Endothelial cell of umbilical vein (primary cell): ENCODE measurements at regions not wholly inside any gene's neighbourhood (a gene's known extent, or its start where the extent isn't known, plus 50 kb on each side); places are given as distances from the start of the nearest gene placed in this dataset.

ENCODE experiments used
- BruUV-seq: library from RNA; stranded (reverse); fragments of 400-500 nt; replicated peaks from 2 replicates; lab custom pipeline; 2021; lab: Mats Ljungman, UMichigan
- CTCF ChIA-PET: fragments of 300-600, 350-600 bp; sonication (Branson Sonifier 250); formaldehyde crosslinking; loops from one replicate; lab custom pipeline; 2021; ENCODE audit warnings: antibody characterized with exemption, inconsistent platforms; lab: Charles Lee
- POLR2A ChIA-PET: fragments of 300-600, 350-600 bp; sonication (Branson Sonifier 250); formaldehyde crosslinking; loops from one replicate; lab custom pipeline; 2021; ENCODE audit warnings: antibody characterized with exemption, inconsistent platforms; lab: Charles Lee
- DNase-seq: peaks from one replicate; pipeline ENCODE4 v3.0.0-alpha.2; 2011; ENCODE audit warnings: low read depth, low spot score
- FAIRE-seq: peaks from 2 replicates; lab custom pipeline; 2011; peaks lifted over from hg19 to GRCh38; lab: Jason Lieb, UNC
- H2AFZ ChIP-seq: 2 replicates; pipeline ENCODE4 v1.6.0; 2012; ENCODE audit warnings: low read depth, low read length, control low read depth, inconsistent platforms
- H3K27ac ChIP-seq: 2 replicates; pipeline ENCODE4 v1.5.1; 2011; ENCODE audit warnings: low read depth, mild to moderate bottlenecking, control low read depth, low read length, moderate library complexity; ENCODE audit not compliant: insufficient read depth
- H3K27me3 ChIP-seq, 2 experiments: 2 replicates each; pipeline versions ENCODE4 v1.6.0 to v1.6.1; 2011; ENCODE audit warnings: low read length in 2 of 2, mixed read lengths in 1 of 2; ENCODE audit not compliant: control insufficient read depth in 2 of 2, insufficient read depth in 2 of 2
- H3K36me3 ChIP-seq, 2 experiments: 2 replicates in 1 of 2; 3 replicates in 1 of 2; pipeline ENCODE4 v1.5.1; 2011; ENCODE audit warnings: low read length in 2 of 2, mild to moderate bottlenecking in 1 of 2, moderate library complexity in 1 of 2; ENCODE audit not compliant: control insufficient read depth in 2 of 2, insufficient read depth in 2 of 2; ENCODE audit errors: extremely low read depth in 1 of 2
- H3K4me1 ChIP-seq: 3 replicates; pipeline ENCODE4 v1.5.1; 2011; ENCODE audit warnings: mild to moderate bottlenecking, low read length; ENCODE audit not compliant: control insufficient read depth, insufficient read depth; ENCODE audit errors: extremely low read depth
- H3K4me2 ChIP-seq: 2 replicates; pipeline ENCODE4 v1.6.1; 2011; ENCODE audit warnings: low read length, control low read depth, mixed read lengths; ENCODE audit not compliant: insufficient read depth
- H3K4me3 ChIP-seq, 3 experiments: fragments of 200-600 bp in 1 of 3; sonication (generic), shearing (Covaris generic) in 1 of 3; replicated peaks in 1 of 3; 2 replicates each; pipeline ENCODE4 v1.5.1; 2011 to 2016; ENCODE audit warnings: control low read depth in 3 of 3, low read length in 3 of 3, mild to moderate bottlenecking in 2 of 3, inconsistent platforms in 1 of 3, low read depth in 1 of 3, moderate library complexity in 1 of 3; ENCODE audit not compliant: insufficient read depth in 1 of 3
- H3K79me2 ChIP-seq: 2 replicates; pipeline ENCODE4 v1.6.0; 2012; ENCODE audit warnings: low read length, inconsistent platforms; ENCODE audit not compliant: control insufficient read depth, insufficient read depth
- H3K9ac ChIP-seq: replicated peaks from 2 replicates; pipeline ENCODE3; 2011; ENCODE audit warnings: low read length, control low read depth; ENCODE audit not compliant: insufficient read depth; ENCODE audit errors: extremely low read depth
- H3K9me1 ChIP-seq: replicated peaks from 3 replicates; pipeline ENCODE4 v1.6.0; 2011; ENCODE audit warnings: mild to moderate bottlenecking, low read length; ENCODE audit not compliant: control insufficient read depth, insufficient read depth; ENCODE audit errors: extremely low read depth
- H3K9me3 ChIP-seq: replicated peaks from 2 replicates; pipeline ENCODE4 v1.5.1; 2012; ENCODE audit warnings: low read length, inconsistent platforms; ENCODE audit not compliant: control insufficient read depth, insufficient read depth
- H4K20me1 ChIP-seq: replicated peaks from 2 replicates; pipeline ENCODE3; 2011; ENCODE audit warnings: mild to moderate bottlenecking, low read length; ENCODE audit not compliant: control insufficient read depth, insufficient read depth; ENCODE audit errors: extremely low read depth
- EZH2 ChIP-seq: IDR thresholded peaks from 2 replicates; pipeline ENCODE4 v1.6.1; 2012; ENCODE audit warnings: borderline replicate concordance, low read depth, mild to moderate bottlenecking, moderate library complexity, low read length, inconsistent platforms; ENCODE audit not compliant: severe bottlenecking
- FOS ChIP-seq: IDR thresholded peaks from 2 replicates; pipeline ENCODE4 v1.6.1; 2011; ENCODE audit warnings: mild to moderate bottlenecking, low read length, moderate library complexity, borderline replicate concordance; ENCODE audit not compliant: insufficient read depth
- GATA2 ChIP-seq: IDR thresholded peaks from 2 replicates; pipeline ENCODE4 v1.7.0; 2011; ENCODE audit warnings: low read depth, mild to moderate bottlenecking, moderate library complexity, mixed read lengths, low read length; ENCODE audit not compliant: insufficient read length, insufficient read depth
- JUN ChIP-seq: IDR thresholded peaks from 2 replicates; pipeline ENCODE4 v1.6.1; 2011; ENCODE audit warnings: borderline replicate concordance, low read depth; ENCODE audit not compliant: insufficient read length, insufficient read depth
- MYC ChIP-seq: IDR thresholded peaks from one replicate; pipeline ENCODE4 v1.6.1; 2011; ENCODE audit warnings: mild to moderate bottlenecking, low read depth, low read length
- POLR2A ChIP-seq: IDR thresholded peaks from 2 replicates; pipeline ENCODE4 v1.6.1; 2012; ENCODE audit warnings: low read depth, mild to moderate bottlenecking, control low read depth, low read length
- POLR2AphosphoS5 ChIP-seq: IDR thresholded peaks from 2 replicates; pipeline ENCODE4 v1.6.1; 2012; ENCODE audit warnings: low read depth, mild to moderate bottlenecking, control low read depth, low read length, moderate library complexity; ENCODE audit not compliant: insufficient read depth
- dilution Hi-C: fragments of 300-500 bp; cut with MboI; formaldehyde crosslinking; loops from one replicate; pipeline ENCODE4 v1.15.0; 2019; ENCODE audit warnings: low sequenced_read_pairs; ENCODE audit not compliant: extremely low pct_ligation_motif_present
- intact Hi-C: fragments of 100-400 bp; cut with micrococcal nuclease; formaldehyde crosslinking; loops from one replicate; pipeline ENCODE4 v1.10.0; 2022
- TF ChIP-seq, protein P1 (sequence below): IDR thresholded peaks from 2 replicates; pipeline ENCODE4 v1.6.1; 2011; ENCODE audit not compliant: insufficient read depth, insufficient read length
- TF ChIP-seq, protein P2 (sequence below), 2 donors: IDR thresholded peaks; 1 replicate in 1 of 2; 2 replicates in 1 of 2; pipeline ENCODE4 v1.5.1; 2011; ENCODE audit warnings: low read length in 2 of 2, mild to moderate bottlenecking in 2 of 2, moderate library complexity in 2 of 2, control low read depth in 1 of 2, inconsistent platforms in 1 of 2, low read depth in 1 of 2; ENCODE audit not compliant: insufficient read depth in 1 of 2; ENCODE audit errors: extremely low read depth in 1 of 2

DNA sequence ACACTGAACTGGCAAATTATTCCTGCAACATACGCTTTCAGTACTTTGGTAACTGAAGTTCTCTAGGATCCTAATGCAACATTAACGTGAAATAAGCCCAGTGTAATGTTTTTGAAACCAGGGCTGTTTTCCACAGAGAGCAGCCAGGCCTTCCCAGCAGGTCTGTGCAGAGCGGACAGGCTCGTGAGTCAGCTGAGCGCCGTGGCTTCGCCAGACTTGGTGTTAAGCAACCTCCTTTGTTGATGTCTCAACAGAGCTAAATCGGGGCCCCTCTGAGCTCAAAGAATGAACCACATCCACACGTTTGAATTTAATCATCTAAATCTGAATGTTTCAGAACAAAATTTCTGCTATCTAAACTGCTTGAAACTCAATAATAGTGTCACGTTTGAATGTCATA, 181.8 kb upstream of the FMN2 start:
- TF ChIP-seq EZH2 = no peak
- no peak for TF ChIP-seq MYC
- no peak for TF ChIP-seq FOS
- TF ChIP-seq POLR2A = no peak
- no peak for TF ChIP-seq POLR2AphosphoS5
- TF ChIP-seq JUN = no peak
- TF ChIP-seq GATA2 = no peak
- TF ChIP-seq, protein P1, sequence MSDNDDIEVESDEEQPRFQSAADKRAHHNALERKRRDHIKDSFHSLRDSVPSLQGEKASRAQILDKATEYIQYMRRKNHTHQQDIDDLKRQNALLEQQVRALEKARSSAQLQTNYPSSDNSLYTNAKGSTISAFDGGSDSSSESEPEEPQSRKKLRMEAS = no peak
- Histone ChIP-seq H3K9me1 (no peaks in the 10 kb centered on the region), H2AFZ (no peak overlapping the region), H4K20me1 (no peaks in the 10 kb centered on the region), H3K36me3 (no peaks in the 10 kb centered on the region), H3K27me3 (no peaks in the 10 kb centered on the region), H3K4me2 (no peak overlapping the region), H3K9me3 (peaks cover 8% of the 10 kb centered on the region), H3K27ac (no peak overlapping the region), H3K4me1 (no peaks in the 10 kb centered on the region), H3K9ac (no peak overlapping the region), H3K79me2 (no peaks in the 10 kb centered on the region), H3K4me3 (no peak overlapping the region)
- no TSS peak for BruUV-seq
- intact Hi-C loops (no loop called here), dilution Hi-C loops (no loop called here)
- FAIRE-seq = no peak
- POLR2A ChIA-PET = no interaction called here
- CTCF ChIA-PET = no interaction called here
- DNase-seq = no peak

DNA sequence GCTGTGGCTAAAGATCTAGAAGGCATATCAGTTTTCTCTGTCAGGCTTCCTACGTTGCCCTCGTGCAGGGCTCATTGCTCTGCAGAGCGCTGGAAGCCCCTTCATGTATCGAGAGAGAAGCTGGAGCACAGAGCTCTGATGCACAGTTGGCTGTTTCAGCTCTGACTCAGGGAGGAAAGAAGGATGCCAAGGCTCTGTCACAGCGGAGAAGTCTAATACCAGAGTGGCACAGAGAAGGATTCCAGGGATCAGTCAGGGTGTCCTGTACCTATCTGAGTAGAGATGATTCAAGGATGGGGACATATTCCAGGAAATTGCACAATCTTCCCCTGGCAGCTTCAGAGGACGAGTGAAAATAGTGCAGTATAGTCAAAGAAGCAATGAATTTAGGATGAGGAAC, 179.2 kb upstream of the FMN2 start:
- Histone ChIP-seq H3K4me1 (no peaks in the 10 kb centered on the region), H3K9ac (no peak overlapping the region), H3K27ac (no peak overlapping the region), H3K4me2 (no peak overlapping the region), H3K9me1 (no peaks in the 10 kb centered on the region), H3K36me3 (no peaks in the 10 kb centered on the region), H3K27me3 (no peaks in the 10 kb centered on the region), H3K79me2 (no peaks in the 10 kb centered on the region), H3K9me3 (peaks cover 6% of the 10 kb centered on the region), H3K4me3 (no peak overlapping the region), H4K20me1 (no peaks in the 10 kb centered on the region), H2AFZ (no peak overlapping the region)
- CTCF ChIA-PET = no interaction called here
- intact Hi-C loops = no loop called here
- POLR2A ChIA-PET = no interaction called here
- dilution Hi-C loops = no loop called here
- DNase-seq = no peak
- no peak for TF ChIP-seq GATA2
- no peak for TF ChIP-seq JUN
- TF ChIP-seq MYC = no peak
- TF ChIP-seq, protein P2, sequence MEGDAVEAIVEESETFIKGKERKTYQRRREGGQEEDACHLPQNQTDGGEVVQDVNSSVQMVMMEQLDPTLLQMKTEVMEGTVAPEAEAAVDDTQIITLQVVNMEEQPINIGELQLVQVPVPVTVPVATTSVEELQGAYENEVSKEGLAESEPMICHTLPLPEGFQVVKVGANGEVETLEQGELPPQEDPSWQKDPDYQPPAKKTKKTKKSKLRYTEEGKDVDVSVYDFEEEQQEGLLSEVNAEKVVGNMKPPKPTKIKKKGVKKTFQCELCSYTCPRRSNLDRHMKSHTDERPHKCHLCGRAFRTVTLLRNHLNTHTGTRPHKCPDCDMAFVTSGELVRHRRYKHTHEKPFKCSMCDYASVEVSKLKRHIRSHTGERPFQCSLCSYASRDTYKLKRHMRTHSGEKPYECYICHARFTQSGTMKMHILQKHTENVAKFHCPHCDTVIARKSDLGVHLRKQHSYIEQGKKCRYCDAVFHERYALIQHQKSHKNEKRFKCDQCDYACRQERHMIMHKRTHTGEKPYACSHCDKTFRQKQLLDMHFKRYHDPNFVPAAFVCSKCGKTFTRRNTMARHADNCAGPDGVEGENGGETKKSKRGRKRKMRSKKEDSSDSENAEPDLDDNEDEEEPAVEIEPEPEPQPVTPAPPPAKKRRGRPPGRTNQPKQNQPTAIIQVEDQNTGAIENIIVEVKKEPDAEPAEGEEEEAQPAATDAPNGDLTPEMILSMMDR (IDR thresholded peaks at IDR 0.05; ENCODE audit: extremely low read depth in 1 of 2, insufficient read depth in 1 of 2, low read depth in 1 of 2, low read length in 2 of 2) = no peak
- no peak for TF ChIP-seq EZH2
- no peak for TF ChIP-seq POLR2A
- TF ChIP-seq, protein P1 = no peak
- TF ChIP-seq FOS = no peak
- no TSS peak for BruUV-seq
- FAIRE-seq = no peak
